IPS-NIHi7 (cell line): ENCODE measurements at regions not wholly inside any gene's neighbourhood (a gene's known extent, or its start where the extent isn't known, plus 50 kb on each side); places are given as distances from the start of the nearest gene placed in this dataset.
A peak's percentile ranks its signal among the peaks of the same experiment; 100 is the strongest.
"Not testable (repeated sequence)": the region's sequence is repeated elsewhere in the genome, so short reads cannot be mapped to it uniquely, and the experiment has no call there.

ENCODE experiments used
- DNase-seq: peaks from one replicate; pipeline ENCODE4 v3.0.0; 2012; ENCODE audit warnings: mixed read lengths; ENCODE audit errors: extremely low spot score

DNA sequence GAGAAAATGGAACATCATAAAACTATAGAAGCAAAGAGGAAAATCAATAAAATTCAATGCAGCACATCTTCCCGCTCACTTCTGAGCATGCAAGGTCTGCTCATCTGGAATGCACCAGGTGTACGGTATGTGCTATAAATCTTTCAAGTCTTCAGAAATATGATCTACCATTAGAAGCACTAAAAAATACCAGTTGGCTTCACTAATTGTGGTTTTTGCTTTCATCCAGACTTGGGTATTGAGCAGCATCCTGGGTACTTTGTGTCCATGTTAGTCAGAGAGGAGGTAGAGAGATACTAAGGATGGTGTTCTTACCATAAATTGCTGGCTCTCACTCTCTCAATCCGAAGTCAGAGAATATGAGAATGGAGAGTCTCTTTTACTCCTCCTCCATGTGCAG is 477.1 kb downstream of the PPARGC1A start:
- DNase-seq: no peak

DNA sequence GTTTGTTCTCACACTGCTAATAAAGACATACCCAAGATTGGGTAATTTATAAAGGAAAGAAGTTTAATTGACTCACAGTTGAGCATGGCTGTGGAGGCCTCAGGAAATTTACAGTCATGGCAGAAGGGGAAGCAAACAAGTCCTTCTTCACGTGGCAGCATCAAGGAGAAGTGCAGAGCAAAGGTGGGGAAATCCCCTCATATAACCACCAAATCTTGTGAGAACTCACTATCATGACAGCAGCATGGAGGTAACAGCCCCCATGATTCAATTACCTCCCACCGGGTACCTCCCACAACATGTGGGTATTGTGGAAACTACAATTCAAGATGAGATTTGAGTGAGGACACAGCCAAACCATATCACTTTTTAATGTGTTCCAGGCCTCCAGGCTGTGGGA is 480.9 kb downstream of the PPARGC1A start:
- not testable (repeated sequence) for DNase-seq

DNA sequence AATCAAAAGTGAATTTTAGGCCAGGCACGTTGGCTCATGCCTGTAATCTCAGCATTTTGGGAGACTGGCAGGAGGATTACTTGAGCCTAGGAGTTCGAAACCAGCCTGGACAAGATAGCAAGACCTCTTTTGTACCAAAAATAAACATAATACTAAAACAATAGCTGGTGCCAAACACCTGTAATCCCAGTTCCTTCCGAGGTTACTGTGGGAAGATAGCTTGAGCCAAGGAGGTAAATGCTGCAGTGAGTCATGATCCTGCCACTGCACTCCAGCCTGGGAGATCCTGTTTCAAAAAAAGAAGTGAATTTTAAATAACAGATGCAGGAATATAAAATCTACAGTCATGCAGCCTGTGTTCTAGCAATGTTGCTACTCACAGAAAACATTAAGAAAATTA is 488.3 kb downstream of the PPARGC1A start:
- no peak for DNase-seq

DNA sequence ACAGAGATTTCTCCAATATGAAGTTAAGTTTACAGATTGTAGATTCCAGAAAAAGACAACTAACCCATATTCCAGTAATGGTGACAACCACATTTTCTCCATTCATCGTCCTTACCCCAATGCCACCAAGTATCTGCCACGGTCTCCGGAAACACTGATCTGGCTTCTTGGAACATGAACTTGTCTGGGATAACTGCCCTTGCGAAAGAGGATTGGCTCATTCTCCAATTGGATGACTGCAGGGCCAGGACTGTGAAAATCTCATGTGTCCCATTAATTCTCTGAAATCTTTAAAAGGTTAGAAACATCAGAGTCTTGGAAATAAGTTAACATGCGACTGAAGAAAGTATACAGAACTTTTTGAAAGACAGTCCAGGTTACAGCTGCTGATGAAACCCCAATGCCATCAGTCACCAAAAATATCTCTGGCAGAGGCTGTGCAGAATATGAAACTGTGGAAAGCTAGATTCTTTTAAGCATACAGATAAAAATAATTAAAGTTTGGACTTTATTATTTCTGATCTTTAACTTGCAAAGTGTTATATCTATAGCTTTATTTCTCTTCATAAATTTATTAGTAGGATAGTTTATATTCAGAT is 496.9 kb downstream of the PPARGC1A start:
- DNase-seq: no peak

DNA sequence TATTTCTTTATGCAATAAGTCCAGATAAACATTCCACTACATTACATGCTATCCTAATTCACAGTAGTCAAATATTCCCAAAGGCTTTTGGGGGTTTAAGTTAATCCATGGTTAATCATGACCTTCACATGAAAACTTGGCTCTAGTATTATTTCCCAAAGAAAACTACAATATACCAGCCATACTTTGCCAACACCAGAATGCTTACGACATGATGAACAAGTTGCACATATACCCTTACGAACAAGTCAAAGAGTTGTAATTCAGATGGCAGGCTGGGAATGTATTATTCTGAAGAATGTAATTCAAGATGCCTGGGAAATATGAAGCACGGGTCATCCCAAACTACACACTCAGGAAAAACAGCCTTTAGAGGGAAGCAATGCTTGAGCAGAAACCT is 499.6 kb downstream of the PPARGC1A start:
- no peak for DNase-seq

DNA sequence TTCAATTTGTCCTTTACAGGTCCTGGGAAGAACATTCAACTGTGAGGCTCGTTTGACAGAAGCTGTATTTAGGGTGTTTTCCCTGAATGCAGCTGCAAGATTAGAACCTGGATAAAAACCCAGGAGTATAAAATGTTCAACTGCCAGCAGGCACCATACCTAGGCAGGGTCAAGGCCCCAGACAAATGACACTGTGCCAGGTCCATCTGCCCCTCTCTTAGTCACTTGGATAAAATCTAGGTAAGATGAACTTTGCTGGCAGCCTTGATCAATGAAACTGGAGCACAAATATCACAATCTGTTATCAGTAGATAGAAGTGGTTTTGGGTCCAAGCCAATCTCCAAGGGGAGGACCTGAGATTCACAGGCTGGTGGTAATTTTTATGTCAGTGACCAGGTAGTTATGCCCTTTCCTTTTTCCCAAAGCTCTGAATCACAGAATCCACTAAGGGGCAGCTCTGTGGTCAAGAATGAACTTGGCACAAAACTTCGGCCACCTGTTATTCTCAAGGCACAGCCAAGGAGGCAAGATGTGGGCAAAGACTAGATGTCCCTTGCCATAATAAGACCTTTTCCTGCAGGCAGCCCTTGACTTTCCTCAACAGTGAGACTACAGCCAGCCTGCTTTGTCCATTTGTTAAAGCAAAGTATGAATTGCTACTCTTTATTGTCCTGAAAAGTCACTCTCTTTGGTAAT is 501.0 kb downstream of the PPARGC1A start:
- no peak for DNase-seq

DNA sequence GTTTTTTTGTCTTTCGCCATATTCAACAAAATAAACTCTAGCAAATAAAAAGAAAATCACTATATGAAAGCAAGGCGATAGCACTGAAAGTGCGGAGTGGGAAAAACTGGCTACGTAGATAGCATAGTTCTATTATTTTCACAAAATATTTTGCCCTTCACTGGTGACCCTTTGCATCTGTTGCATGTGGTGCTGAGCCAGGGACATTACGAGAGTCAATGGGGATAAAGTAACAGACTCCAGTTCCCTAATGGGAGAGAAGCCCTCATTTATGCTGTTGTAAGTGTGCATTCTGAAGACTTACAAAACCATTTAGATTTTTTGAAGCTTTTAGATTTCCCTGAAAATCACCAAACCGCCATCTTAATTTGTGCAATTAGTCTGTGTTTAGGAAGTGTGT is 501.6 kb downstream of the PPARGC1A start:
- no peak for DNase-seq

DNA sequence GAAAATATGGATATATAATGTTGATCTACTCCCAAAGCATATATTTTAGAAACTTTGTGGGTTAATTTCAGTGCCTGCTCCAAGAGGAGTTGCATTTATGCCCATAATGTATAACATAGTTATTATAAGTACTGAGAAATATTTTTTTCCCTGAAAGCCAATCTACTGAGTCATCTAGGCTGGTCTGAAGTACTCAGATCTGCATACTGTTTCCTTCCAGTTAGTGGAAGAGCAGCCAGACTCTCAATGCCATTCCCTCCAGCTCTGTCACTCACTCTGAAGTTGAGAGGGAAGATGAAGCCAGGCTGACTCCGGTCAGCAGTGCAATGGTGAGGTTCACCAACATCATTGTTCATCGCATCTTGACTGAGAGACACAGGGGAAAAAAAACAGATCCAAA is 505.1 kb downstream of the PPARGC1A start:
- DNase-seq: no peak

DNA sequence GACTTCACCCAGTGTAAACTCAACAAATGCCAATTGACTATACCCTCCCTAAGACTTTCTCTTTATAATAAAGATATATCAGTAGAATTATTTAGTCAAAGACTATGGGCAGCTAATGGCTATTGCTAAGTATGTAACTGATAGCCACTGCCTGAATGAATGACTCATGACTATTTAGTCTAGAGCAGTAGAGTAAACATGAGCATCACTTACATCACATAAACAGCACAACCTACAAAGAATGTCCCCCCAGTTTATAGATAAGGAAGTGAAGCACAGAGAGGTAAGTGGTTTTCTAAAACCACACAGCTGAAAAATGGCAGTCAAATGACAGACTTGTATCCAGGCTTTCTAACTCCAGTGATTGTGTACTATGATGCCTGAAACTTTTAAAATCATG is 507.0 kb downstream of the PPARGC1A start:
- DNase-seq: no peak

DNA sequence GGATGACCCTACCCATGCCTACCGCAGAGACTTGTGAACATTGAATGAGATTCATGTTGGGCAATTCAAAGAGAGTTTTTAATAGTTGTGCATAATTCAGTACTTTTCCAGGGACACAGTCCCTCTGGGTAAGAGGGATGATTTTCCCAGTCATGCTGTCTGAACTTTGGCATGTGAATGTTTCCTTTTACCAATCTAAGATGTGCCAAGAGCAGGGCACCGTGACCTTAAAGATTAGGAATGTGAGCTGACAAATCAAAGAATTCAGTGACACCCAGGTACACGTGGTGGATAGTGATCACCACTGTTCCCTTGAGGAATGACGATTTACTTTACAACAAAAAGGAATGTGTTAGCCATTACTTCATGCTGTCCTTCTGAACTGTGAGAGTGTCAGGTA is 515.6 kb downstream of the PPARGC1A start:
- DNase-seq: no peak

DNA sequence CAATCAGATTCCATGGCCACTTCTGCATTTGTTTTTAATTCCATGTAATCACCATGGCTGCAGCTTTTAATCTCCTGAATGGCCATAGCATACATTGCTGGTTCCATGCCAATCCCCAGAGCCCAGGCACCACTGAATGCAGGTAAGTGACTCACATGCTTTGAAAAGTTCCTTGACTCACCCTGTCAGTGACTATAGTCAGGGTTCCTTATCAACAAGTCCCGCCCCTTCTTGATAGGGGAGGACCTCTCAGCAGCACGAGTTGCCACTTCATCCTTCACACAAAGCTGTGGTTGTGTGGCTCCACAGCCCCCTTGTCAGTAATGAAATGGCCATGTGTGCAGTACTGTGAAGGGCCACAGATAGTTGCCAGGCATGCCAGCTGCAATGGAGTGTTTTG is 516.6 kb downstream of the PPARGC1A start:
- peak; percentile 49 for DNase-seq

DNA sequence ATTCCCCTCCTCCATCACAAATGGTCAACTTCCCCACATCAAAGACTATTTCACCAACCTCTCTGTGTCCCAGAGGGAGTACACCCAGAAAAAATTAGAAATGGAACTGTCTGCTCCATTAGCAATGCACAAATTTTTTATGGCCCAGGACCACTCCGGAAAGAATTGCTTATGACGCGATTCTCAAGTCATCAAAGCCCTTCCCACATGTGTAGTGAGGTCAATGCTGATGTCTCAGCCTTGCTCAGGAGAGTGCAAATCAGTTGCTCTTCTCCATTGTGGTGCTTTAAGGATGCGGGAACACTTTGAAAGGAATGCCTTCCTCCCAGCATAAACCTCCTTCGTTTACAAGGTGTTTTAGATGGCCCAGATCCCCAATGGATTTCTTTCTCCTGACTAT is 518.3 kb downstream of the PPARGC1A start:
- no peak for DNase-seq

DNA sequence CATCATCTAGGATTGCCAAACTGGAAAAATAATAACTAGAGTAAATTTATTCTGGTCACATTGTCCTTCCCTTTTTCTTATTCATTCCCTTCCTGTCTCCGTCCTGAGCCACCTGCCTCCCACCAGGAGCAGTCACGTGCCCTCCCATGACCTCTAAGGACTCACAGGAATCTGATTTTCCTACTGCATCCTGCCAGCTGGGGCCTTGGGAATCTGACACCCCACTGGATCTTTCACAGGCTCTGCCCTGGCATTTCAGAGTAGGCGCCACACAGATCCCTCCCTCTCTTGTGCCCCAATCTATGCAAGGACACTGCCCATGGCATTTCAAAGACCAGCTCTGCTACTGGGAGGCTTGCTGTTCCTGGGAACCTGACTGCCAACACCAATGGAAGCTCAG is 520.5 kb downstream of the PPARGC1A start:
- peak; percentile 13 for DNase-seq

DNA sequence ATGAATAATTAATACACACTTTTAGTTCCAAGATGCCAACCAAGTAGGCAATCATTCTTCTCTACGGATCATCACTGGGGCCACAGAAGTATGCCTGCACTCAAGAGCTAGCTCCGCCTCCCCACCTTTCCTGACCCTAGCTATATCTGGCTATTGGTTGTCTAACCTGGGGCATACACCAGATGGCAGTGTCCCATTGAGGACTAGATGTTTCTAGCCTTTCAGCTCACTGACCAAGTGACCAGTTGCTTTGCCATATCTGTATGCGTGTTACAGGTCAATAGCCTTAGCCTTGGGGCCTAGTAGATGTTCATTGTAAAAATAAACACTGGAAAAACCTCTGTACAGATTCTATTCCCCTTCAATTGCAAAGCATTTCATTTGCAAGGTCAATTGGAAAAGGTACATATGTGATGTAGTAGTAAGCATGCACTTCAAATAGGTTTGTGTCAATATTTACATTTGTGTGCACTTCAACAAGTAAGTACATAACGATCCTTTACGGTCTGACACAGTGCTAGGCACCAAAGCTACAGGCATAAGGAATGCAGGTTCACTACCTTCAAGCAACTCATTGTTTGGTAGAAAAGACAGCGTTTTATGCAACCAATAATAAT is 521.7 kb downstream of the PPARGC1A start:
- DNase-seq: peak; percentile 74

DNA sequence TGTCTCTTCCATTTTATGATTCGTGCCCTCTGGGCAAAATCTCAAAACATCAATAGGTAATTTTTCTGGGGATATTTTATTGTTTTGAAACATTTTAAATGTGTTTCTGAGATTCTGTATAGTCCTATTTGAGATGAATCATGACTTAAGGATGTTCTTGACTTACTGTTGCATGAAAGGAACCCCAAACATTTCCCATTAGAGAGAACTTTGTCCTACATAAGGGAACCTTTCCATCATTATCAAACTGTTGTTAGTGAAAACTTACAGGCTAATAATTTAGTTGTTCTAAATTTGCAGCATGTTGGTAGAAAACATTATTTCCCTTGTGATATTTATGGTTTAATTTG is 523.3 kb downstream of the PPARGC1A start:
- no peak for DNase-seq

DNA sequence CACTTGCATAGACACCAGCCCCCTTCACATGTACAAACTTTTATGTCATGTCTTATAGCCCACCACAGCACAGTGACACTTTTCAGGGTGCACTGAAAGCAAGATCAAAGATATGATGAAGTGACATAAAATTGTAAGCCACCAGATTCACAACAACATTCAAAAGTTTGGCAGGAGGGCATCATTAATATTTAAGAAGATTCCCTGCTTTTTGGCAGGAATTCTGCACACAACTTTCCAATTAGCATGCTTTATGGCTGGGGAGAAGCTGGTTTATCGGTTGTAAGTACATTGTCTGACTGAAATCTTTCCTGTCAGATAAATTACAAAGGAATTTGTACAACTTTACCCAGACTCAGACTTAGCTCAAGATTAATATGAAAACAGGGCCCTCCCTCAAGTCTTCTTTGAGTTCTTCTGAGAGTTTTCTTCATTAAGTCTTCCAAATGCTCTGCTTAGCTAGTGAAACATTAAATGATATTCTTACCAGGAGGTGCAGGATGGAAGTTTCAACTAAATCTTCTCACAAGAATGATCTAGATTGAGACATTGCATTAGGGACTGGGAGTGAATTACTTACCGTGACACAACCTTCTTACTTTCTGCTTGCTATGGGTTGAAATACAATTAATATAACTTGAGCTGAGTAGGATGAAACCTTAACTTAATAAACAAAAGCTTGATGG is 523.8 kb downstream of the PPARGC1A start:
- no peak for DNase-seq

DNA sequence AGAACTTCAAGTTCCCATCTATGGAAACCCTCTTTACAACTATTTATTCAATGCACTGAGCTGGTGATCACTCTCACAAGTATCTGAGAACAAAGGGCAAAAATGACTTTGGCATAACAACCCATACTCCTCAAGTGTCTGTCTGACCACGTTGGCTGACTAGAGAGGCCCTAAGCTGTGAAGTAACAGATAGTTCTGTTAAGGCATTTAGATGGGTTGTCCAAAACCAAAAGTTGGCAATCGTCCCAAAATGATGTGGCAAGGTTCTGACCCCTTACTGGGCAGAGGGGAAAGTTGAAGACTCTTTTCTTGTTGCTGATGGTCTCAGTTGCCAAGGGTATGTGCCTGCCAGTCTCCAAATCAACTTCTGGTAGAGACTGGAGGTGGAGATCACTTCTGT is 524.8 kb downstream of the PPARGC1A start:
- no peak for DNase-seq

DNA sequence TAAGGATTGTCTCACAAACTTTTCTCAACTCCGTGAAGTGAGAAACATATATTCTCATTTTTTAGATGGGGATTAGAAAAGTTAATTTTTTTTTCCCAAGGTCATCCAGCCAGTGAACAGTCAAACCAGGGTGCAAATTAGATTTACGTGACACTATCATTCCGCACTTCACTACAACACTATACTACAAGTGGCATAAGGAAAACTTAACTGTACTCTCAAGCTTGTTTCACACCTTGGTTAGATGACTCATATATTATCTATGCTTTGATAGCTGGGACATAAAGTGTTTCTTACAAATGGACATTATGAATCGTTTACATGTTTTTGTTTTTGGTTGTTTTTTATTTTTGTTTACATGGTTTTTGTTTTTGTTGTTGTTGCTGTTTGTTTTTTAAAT is 525.7 kb downstream of the PPARGC1A start:
- DNase-seq: no peak

DNA sequence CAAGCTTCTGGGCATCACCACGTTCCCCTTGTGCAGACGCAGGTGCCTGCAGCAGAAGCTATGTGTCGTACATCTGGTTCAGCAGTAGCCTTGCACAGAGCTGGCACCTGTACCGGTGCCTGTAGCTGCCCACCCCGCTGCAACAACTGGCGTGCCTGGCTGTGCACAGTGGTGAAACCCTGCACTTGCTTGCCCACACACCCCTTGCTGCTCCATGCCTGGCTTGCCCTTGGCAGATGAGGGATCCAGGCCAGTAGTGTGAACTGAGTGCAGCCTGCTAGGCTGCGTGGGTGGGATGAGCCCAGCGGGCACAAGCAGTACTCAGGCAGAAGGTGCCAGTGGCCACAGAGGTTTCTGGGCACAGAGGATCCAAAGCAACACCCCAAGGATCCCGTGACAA is 528.4 kb downstream of the PPARGC1A start:
- no peak for DNase-seq

DNA sequence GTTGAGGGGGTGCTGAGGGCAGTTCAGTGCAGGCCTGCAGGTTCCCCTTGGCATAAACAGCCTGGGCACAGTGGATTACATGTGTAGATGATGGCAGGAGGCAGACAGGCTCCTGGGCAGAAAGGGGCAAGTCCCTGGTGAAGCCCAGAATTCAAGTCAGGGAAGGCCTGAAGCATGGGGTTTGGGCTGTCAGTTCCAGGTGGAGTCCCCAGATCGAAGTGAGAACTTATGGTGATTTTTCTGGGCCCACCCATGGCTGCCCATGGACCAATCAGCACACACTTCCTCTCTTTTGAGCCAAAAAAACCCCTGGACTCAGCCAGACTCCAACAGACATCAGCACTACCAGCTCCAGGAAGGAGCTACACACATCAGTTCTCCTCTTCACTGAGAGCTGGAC is 529.1 kb downstream of the PPARGC1A start:
- DNase-seq: no peak

DNA sequence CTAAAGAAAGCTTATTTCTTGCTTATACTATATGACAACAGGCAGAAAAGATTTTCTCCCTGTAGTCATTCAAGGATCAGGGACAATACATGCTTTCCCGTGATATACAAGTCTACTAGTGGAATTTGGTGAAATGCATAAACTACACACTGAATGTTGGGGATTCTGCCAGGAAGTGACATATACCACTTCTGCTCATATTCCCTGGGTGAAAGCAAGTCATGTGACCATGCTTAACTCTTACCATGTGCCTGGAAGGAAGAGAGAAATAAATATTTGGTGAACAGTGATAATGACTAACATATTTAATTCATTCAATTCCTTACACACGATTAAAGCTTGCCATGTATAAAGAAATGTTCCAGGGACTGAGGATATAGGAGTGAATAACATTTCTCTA is 534.6 kb downstream of the PPARGC1A start:
- DNase-seq: no peak

DNA sequence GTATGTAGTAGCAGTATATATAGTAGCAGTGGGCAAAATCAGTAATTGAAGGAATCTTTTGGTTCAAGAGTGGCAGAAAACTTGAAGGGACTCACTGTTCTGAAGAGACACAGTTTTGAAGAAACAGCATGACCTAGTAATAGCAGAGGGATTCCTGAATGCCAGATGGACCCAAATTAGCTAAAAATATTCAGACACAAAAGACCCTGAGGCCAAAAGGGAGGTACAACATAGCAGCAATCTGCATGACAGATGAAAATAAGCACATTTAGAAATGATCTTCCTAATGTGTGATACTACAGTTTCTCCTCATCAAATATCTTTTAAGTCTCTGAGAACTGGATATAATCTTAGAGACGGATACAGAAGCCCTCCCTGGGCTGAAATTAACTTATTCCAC is 536.6 kb downstream of the PPARGC1A start:
- DNase-seq: no peak
